ENCODE measurements at regions not wholly inside any gene's neighbourhood (a gene's known extent, or its start where the extent isn't known, plus 50 kb on each side); places are given as distances from the start of the nearest gene placed in this dataset.

DNA sequence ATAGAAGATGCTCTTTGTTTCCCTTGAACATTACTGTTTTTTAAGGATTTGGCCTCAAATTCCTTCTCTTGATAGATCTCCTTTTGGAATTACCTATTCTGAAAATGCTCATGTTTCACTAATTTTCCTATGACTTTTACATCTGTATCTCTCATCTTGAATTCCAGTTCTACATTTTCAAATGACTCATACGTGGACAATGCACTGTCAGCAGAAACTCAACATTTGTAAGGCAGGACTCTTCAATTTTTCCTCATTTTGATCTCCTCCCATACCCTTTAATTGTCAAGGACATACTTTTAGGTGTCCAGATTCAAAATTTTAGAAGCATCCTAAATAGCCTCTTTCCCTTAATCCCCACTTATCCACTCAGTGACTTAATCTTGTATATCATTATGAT lies 341.0 kb upstream of the RASGRP1 start (continued):
- TF ChIP-seq, protein P1, sequence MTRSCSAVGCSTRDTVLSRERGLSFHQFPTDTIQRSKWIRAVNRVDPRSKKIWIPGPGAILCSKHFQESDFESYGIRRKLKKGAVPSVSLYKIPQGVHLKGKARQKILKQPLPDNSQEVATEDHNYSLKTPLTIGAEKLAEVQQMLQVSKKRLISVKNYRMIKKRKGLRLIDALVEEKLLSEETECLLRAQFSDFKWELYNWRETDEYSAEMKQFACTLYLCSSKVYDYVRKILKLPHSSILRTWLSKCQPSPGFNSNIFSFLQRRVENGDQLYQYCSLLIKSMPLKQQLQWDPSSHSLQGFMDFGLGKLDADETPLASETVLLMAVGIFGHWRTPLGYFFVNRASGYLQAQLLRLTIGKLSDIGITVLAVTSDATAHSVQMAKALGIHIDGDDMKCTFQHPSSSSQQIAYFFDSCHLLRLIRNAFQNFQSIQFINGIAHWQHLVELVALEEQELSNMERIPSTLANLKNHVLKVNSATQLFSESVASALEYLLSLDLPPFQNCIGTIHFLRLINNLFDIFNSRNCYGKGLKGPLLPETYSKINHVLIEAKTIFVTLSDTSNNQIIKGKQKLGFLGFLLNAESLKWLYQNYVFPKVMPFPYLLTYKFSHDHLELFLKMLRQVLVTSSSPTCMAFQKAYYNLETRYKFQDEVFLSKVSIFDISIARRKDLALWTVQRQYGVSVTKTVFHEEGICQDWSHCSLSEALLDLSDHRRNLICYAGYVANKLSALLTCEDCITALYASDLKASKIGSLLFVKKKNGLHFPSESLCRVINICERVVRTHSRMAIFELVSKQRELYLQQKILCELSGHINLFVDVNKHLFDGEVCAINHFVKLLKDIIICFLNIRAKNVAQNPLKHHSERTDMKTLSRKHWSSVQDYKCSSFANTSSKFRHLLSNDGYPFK (CRISPR knock-in tag; IDR thresholded peaks at IDR 0.05; ENCODE audit: borderline replicate concordance): no peak
- peak; percentile 84 to 93 for TF ChIP-seq MAFK (conservative IDR thresholded peaks at IDR 0.05 in 1 of 2, IDR thresholded peaks at IDR 0.05 in 1 of 2; ENCODE audit: low read length in 2 of 2)
- peak; percentile 90 for TF ChIP-seq MAFF (IDR thresholded peaks at IDR 0.05; ENCODE audit: low read depth, low read length)
- TF ChIP-seq ZNF34 (CRISPR knock-in tag; IDR thresholded peaks at IDR 0.05; ENCODE audit: borderline replicate concordance): no peak
- TF ChIP-seq, protein P2, sequence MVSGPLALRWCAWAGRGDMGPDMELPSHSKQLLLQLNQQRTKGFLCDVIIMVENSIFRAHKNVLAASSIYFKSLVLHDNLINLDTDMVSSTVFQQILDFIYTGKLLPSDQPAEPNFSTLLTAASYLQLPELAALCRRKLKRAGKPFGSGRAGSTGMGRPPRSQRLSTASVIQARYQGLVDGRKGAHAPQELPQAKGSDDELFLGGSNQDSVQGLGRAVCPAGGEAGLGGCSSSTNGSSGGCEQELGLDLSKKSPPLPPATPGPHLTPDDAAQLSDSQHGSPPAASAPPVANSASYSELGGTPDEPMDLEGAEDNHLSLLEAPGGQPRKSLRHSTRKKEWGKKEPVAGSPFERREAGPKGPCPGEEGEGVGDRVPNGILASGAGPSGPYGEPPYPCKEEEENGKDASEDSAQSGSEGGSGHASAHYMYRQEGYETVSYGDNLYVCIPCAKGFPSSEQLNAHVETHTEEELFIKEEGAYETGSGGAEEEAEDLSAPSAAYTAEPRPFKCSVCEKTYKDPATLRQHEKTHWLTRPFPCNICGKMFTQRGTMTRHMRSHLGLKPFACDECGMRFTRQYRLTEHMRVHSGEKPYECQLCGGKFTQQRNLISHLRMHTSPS (CRISPR knock-in tag; IDR thresholded peaks at IDR 0.05; ENCODE audit: low read depth): no peak
- TF ChIP-seq, protein P3, sequence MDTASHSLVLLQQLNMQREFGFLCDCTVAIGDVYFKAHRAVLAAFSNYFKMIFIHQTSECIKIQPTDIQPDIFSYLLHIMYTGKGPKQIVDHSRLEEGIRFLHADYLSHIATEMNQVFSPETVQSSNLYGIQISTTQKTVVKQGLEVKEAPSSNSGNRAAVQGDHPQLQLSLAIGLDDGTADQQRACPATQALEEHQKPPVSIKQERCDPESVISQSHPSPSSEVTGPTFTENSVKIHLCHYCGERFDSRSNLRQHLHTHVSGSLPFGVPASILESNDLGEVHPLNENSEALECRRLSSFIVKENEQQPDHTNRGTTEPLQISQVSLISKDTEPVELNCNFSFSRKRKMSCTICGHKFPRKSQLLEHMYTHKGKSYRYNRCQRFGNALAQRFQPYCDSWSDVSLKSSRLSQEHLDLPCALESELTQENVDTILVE (CRISPR knock-in tag; IDR thresholded peaks at IDR 0.05): no peak

DNA sequence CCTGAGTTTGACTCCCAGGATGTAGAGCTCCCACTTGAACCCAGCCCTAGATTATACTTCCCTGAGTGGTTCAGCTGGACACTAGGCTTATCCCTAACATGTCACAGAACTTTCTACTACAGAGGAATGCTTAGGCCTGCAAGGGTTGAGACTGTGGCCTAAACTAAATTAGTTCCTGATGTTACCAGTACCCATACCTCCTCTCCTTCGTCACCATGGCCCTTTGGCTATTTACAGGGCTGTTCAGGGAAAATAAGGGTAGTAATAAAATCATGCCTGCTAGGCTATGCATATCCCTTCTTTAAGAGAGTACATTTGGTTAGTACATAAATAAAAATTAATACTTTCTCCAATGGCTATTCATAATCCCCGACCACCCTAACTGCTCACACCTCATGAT lies 356.4 kb upstream of the RASGRP1 start:
- Histone ChIP-seq H3K4me3 (replicated peaks in 1 of 3; ENCODE audit: insufficient read depth in 1 of 3, low read depth in 2 of 3, low read length in 3 of 3) (no peak overlapping the region), H3K9me3 (ENCODE audit: low read length) (peaks cover 4% of the 10 kb centered on the region; the same call in 1 of the 2 replicates), H3K27ac (ENCODE audit: extremely low read length, insufficient read depth, low read length) (no peak overlapping the region), H3K4me2 (ENCODE audit: low read depth, low read length) (no peak overlapping the region), H3K9ac (ENCODE audit: insufficient read depth, low read depth, low read length) (no peak overlapping the region), H4K20me1 (ENCODE audit: insufficient read depth, low read length) (no peaks in the 10 kb centered on the region), H3K4me1 (ENCODE audit: insufficient read depth, low read length) (no peaks in the 10 kb centered on the region), H3K36me3 (replicated peaks in 1 of 2; ENCODE audit: control insufficient read depth in 1 of 2, insufficient read depth in 2 of 2, low read length in 2 of 2) (no peaks in the 10 kb centered on the region), H2AFZ (ENCODE audit: low read length) (no peak overlapping the region), H3K79me2 (ENCODE audit: insufficient read depth, low read length) (no peaks in the 10 kb centered on the region), H3K27me3 (ENCODE audit: control insufficient read depth in 1 of 2, insufficient read depth in 2 of 2, low read length in 2 of 2) (no peaks in the 10 kb centered on the region; a peak in 1 of 5 replicates)
- in situ Hi-C loops (cut with HindIII; ENCODE audit: extremely low pct_ligation_motif_present, low pct_unique_long_range_greater_than_20kb): no loop called here
- FAIRE-seq (no peak), DNase-seq (ENCODE audit: low spot score) (no peak), ATAC-seq (no peak)
- 0% methylated on average over 2 of the region's 2 CpGs for WGBS (ENCODE audit: low lambda C conversion rate)
- POLR2A ChIA-PET: no interaction called here
- no peak for TF ChIP-seq SNAPC2 (CRISPR knock-in tag; IDR thresholded peaks at IDR 0.05)
- TF ChIP-seq ZNF282 (IDR thresholded peaks at IDR 0.05; ENCODE audit: partially characterized antibody): no peak
- TF ChIP-seq, protein P4, sequence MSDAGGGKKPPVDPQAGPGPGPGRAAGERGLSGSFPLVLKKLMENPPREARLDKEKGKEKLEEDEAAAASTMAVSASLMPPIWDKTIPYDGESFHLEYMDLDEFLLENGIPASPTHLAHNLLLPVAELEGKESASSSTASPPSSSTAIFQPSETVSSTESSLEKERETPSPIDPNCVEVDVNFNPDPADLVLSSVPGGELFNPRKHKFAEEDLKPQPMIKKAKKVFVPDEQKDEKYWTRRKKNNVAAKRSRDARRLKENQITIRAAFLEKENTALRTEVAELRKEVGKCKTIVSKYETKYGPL (CRISPR knock-in tag; IDR thresholded peaks at IDR 0.05): no peak
- no peak for TF ChIP-seq ZNF577 (CRISPR knock-in tag; IDR thresholded peaks at IDR 0.05; ENCODE audit: borderline replicate concordance, low read depth)
- no peak for TF ChIP-seq ZNF775 (CRISPR knock-in tag; IDR thresholded peaks at IDR 0.05; ENCODE audit: borderline replicate concordance)
- CTCF ChIA-PET (ENCODE audit: low intra/inter-chr PET ratio, low total read pairs): no interaction called here
- no TSS peak for BruUV-seq (replicated peaks)
- intact Hi-C loops (cut with micrococcal nuclease; ENCODE audit: unreplicated experiment): no loop called here
